ENCODE measurements at regions not wholly inside any gene's neighbourhood (a gene's known extent, or its start where the extent isn't known, plus 50 kb on each side); places are given as distances from the start of the nearest gene placed in this dataset.
"Not testable (repeated sequence)": the region's sequence is repeated elsewhere in the genome, so short reads cannot be mapped to it uniquely, and the experiment has no call there.

GRCh38 chr1:166489356-166489669 is 322.5 kb upstream of the FAM78B start:
- ChIA-PET POLR2A (no interaction called here), CTCF (interaction anchor here (4.7 kb wide), 1 partner anchor 10 kb away, joined by 28 read pairs; no protein-coding TSS in a partner anchor)
- DNase-seq: no peak
- peaks cover 7 to 25% (median 14%) of the 10 kb centered on the region in 4 experiments for H3K4me1 ChIP-seq (ENCODE audit: control extremely low read depth in 1 of 4, control insufficient read depth in 4 of 4, insufficient read depth in 4 of 4, low read length in 3 of 4)
- WGBS (ENCODE audit: insufficient coverage): 33% methylated on average over 1 of the region's 2 CpGs
- peak overlapping the region; percentile 37 to 85 (median 78) for H3K4me3 ChIP-seq (ENCODE audit: control insufficient read depth in 1 of 7, extremely low read depth in 1 of 7, insufficient read depth in 4 of 7, low read depth in 2 of 7, low read length in 6 of 7)
- H3K27me3 ChIP-seq (replicated peaks in 2 of 5; ENCODE audit: control insufficient read depth in 4 of 5, insufficient read depth in 5 of 5, low read length in 4 of 5): no peaks in the 10 kb centered on the region
- H3K9me3 ChIP-seq (ENCODE audit: control extremely low read depth in 1 of 5, control insufficient read depth in 4 of 5, insufficient read depth in 2 of 5, low read depth in 1 of 5, low read length in 4 of 5): no peaks in the 10 kb centered on the region
- no peaks in the 10 kb centered on the region for H3K36me3 ChIP-seq (ENCODE audit: control insufficient read depth in 4 of 4, insufficient read depth in 4 of 4, low read length in 3 of 4)
- peak overlapping the region; percentile 79 to 95 for H3K27ac ChIP-seq (ENCODE audit: insufficient read depth in 1 of 2, low read depth in 1 of 2, low read length in 2 of 2, poor library complexity in 1 of 2, severe bottlenecking in 2 of 2)

DNA sequence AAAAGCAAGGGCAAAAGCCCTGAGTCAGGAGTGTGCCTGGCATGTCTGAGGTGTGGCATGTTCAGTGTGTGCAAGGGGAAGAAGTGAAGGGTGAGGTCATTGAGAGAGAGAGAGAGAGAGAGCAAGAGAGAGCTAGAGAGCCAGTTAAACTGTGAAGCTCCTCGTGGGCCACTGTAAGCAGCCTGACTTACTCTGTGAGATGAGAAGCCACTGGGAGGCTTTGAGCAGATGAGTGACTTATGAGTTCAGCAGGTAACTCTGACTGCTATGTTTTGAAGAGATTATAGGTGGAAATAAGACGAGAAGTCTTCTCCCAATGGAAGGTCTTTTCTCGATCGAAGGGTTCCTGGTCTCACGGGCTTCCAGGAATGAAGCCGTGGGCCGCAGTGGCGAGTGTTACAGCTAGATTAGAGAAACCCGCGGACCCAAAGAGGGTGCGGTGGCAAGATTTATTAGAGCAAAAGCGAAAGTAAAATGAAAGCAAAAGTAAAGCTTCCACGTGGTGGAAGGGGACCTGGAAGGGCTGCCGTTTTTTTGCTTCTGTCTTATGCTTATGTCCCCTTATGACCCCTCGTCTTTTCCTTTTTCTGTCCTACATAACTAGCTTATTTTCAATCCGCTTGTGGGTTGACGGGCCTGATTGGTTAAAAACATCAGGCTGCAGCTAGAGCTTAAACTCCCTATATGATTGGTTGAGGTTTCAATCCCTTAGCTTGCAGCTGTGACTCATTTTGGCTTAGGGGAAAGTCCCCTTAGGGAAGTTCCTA is 323.1 kb upstream of the FAM78B start:
- peak overlapping the region; percentile 79 to 95 for H3K27ac ChIP-seq (ENCODE audit: insufficient read depth in 1 of 2, low read depth in 1 of 2, low read length in 2 of 2, poor library complexity in 1 of 2, severe bottlenecking in 2 of 2)
- CTCF ChIA-PET: interaction anchor here (4.7 kb wide), 1 partner anchor 10 kb away, joined by 28 read pairs; no protein-coding TSS in a partner anchor
- POLR2A ChIA-PET: no interaction called here
- 0% methylated on average over 14 of the region's 17 CpGs for WGBS (ENCODE audit: insufficient coverage)
- H3K36me3 ChIP-seq (ENCODE audit: control insufficient read depth in 4 of 4, insufficient read depth in 4 of 4, low read length in 3 of 4): no peaks in the 10 kb centered on the region
- no peaks in the 10 kb centered on the region for H3K9me3 ChIP-seq (ENCODE audit: control extremely low read depth in 1 of 5, control insufficient read depth in 4 of 5, insufficient read depth in 2 of 5, low read depth in 1 of 5, low read length in 4 of 5)
- peak; percentile 87 to 95 (median 93) for DNase-seq
- H3K4me1 ChIP-seq (ENCODE audit: control extremely low read depth in 1 of 4, control insufficient read depth in 4 of 4, insufficient read depth in 4 of 4, low read length in 3 of 4): peaks cover 7 to 25% (median 14%) of the 10 kb centered on the region in 4 experiments
- no peaks in the 10 kb centered on the region for H3K27me3 ChIP-seq (replicated peaks in 2 of 5; ENCODE audit: control insufficient read depth in 4 of 5, insufficient read depth in 5 of 5, low read length in 4 of 5)
- H3K4me3 ChIP-seq (ENCODE audit: control insufficient read depth in 1 of 7, extremely low read depth in 1 of 7, insufficient read depth in 4 of 7, low read depth in 2 of 7, low read length in 6 of 7): peak overlapping the region; percentile 37 to 85 (median 78)

DNA sequence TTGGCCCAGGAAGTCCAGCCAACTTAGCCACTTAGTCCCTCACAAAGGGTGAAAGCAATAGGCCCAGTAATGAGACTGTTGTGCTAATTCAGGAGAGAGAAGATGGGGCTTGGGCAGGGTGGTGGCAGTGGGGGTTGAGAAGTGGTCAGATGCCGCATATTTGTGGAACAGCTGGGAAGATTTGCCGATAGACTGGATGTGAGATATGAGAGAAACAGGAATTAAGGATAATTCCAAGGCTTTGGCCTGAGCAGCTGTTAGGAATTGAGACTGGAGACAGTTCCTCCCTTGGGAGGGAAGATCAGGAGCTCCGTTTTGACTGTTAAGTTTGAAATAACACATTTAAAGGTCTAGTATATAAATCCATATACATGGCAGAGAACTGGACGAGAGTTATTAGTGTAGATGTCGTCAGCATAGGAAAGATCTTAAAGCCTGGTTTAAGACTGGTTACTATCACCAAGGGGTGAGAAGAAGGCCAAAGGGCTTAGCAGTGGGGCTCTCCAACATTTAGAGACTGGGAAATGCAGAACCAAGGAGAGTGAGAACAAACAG is 323.7 kb upstream of the FAM78B start:
- CTCF ChIA-PET: interaction anchor here (4.7 kb wide), 1 partner anchor 11 kb away, joined by 28 read pairs; no protein-coding TSS in a partner anchor
- 89% methylated on average over 3 of the region's 5 CpGs for WGBS (ENCODE audit: insufficient coverage)
- peaks cover 7 to 25% (median 14%) of the 10 kb centered on the region in 4 experiments for H3K4me1 ChIP-seq (ENCODE audit: control extremely low read depth in 1 of 4, control insufficient read depth in 4 of 4, insufficient read depth in 4 of 4, low read length in 3 of 4)
- no peaks in the 10 kb centered on the region for H3K9me3 ChIP-seq (ENCODE audit: control extremely low read depth in 1 of 5, control insufficient read depth in 4 of 5, insufficient read depth in 2 of 5, low read depth in 1 of 5, low read length in 4 of 5)
- H3K27me3 ChIP-seq (replicated peaks in 2 of 5; ENCODE audit: control insufficient read depth in 4 of 5, insufficient read depth in 5 of 5, low read length in 4 of 5): no peaks in the 10 kb centered on the region
- POLR2A ChIA-PET: no interaction called here
- no peaks in the 10 kb centered on the region for H3K36me3 ChIP-seq (ENCODE audit: control insufficient read depth in 4 of 4, insufficient read depth in 4 of 4, low read length in 3 of 4)
- no peak for DNase-seq
- peak overlapping the region in 5 of 7 experiments; percentile 67 to 85 (median 78) for H3K4me3 ChIP-seq (ENCODE audit: control insufficient read depth in 1 of 7, extremely low read depth in 1 of 7, insufficient read depth in 4 of 7, low read depth in 2 of 7, low read length in 6 of 7)
- peak overlapping the region; percentile 79 to 95 for H3K27ac ChIP-seq (ENCODE audit: insufficient read depth in 1 of 2, low read depth in 1 of 2, low read length in 2 of 2, poor library complexity in 1 of 2, severe bottlenecking in 2 of 2)

GRCh38 chr1:166493765-166494164 is 327.0 kb upstream of the FAM78B start:
- WGBS (ENCODE audit: insufficient coverage): no CpG with 5 or more reads among the region's 2 CpGs
- H3K9me3 ChIP-seq (ENCODE audit: control extremely low read depth in 1 of 5, control insufficient read depth in 4 of 5, insufficient read depth in 2 of 5, low read depth in 1 of 5, low read length in 4 of 5); POLR2A ChIA-PET; H3K36me3 ChIP-seq (ENCODE audit: control insufficient read depth in 4 of 4, insufficient read depth in 4 of 4, low read length in 3 of 4); CTCF ChIA-PET; H3K4me3 ChIP-seq (ENCODE audit: control insufficient read depth in 1 of 7, extremely low read depth in 1 of 7, insufficient read depth in 4 of 7, low read depth in 2 of 7, low read length in 6 of 7); H3K27ac ChIP-seq (ENCODE audit: insufficient read depth in 1 of 2, low read depth in 1 of 2, low read length in 2 of 2, poor library complexity in 1 of 2, severe bottlenecking in 2 of 2); H3K27me3 ChIP-seq (replicated peaks in 2 of 5; ENCODE audit: control insufficient read depth in 4 of 5, insufficient read depth in 5 of 5, low read length in 4 of 5); DNase-seq: not testable (repeated sequence)
- peaks cover 7 to 15% (median 9%) of the 10 kb centered on the region in 4 experiments for H3K4me1 ChIP-seq (ENCODE audit: control extremely low read depth in 1 of 4, control insufficient read depth in 4 of 4, insufficient read depth in 4 of 4, low read length in 3 of 4)

GRCh38 chr1:166507347-166507746 is 331.9 kb upstream of the POGK start:
- H3K4me3 ChIP-seq (ENCODE audit: control insufficient read depth in 1 of 7, extremely low read depth in 1 of 7, insufficient read depth in 4 of 7, low read depth in 2 of 7, low read length in 6 of 7): no peak overlapping the region
- no peak for DNase-seq
- H3K27ac ChIP-seq (ENCODE audit: insufficient read depth in 1 of 2, low read depth in 1 of 2, low read length in 2 of 2, poor library complexity in 1 of 2, severe bottlenecking in 2 of 2): no peak overlapping the region
- H3K27me3 ChIP-seq (replicated peaks in 2 of 5; ENCODE audit: control insufficient read depth in 4 of 5, insufficient read depth in 5 of 5, low read length in 4 of 5): no peaks in the 10 kb centered on the region
- no peaks in the 10 kb centered on the region for H3K4me1 ChIP-seq (ENCODE audit: control extremely low read depth in 1 of 4, control insufficient read depth in 4 of 4, insufficient read depth in 4 of 4, low read length in 3 of 4)
- ChIA-PET CTCF (no interaction called here), POLR2A (no interaction called here)
- H3K36me3 ChIP-seq (ENCODE audit: control insufficient read depth in 4 of 4, insufficient read depth in 4 of 4, low read length in 3 of 4): no peaks in the 10 kb centered on the region
- no peaks in the 10 kb centered on the region for H3K9me3 ChIP-seq (ENCODE audit: control extremely low read depth in 1 of 5, control insufficient read depth in 4 of 5, insufficient read depth in 2 of 5, low read depth in 1 of 5, low read length in 4 of 5)

GRCh38 chr1:166511761-166512160 is 327.5 kb upstream of the POGK start:
- H3K27ac ChIP-seq (ENCODE audit: insufficient read depth in 1 of 2, low read depth in 1 of 2, low read length in 2 of 2, poor library complexity in 1 of 2, severe bottlenecking in 2 of 2): no peak overlapping the region
- H3K9me3 ChIP-seq (ENCODE audit: control extremely low read depth in 1 of 5, control insufficient read depth in 4 of 5, insufficient read depth in 2 of 5, low read depth in 1 of 5, low read length in 4 of 5): peaks cover 0 to 15% (median 2%) of the 10 kb centered on the region in 5 experiments
- no peaks in the 10 kb centered on the region for H3K27me3 ChIP-seq (replicated peaks in 2 of 5; ENCODE audit: control insufficient read depth in 4 of 5, insufficient read depth in 5 of 5, low read length in 4 of 5)
- 100% methylated on average over 1 of the region's 2 CpGs for WGBS (ENCODE audit: insufficient coverage)
- POLR2A ChIA-PET: no interaction called here
- CTCF ChIA-PET: interaction anchor here (0.5 kb wide), 1 partner anchor 240 kb away, joined by 3 read pairs; no protein-coding TSS in a partner anchor
- no peak for DNase-seq
- H3K4me3 ChIP-seq (ENCODE audit: control insufficient read depth in 1 of 7, extremely low read depth in 1 of 7, insufficient read depth in 4 of 7, low read depth in 2 of 7, low read length in 6 of 7): no peak overlapping the region
- H3K36me3 ChIP-seq (ENCODE audit: control insufficient read depth in 4 of 4, insufficient read depth in 4 of 4, low read length in 3 of 4): no peaks in the 10 kb centered on the region
- H3K4me1 ChIP-seq (ENCODE audit: control extremely low read depth in 1 of 4, control insufficient read depth in 4 of 4, insufficient read depth in 4 of 4, low read length in 3 of 4): no peaks in the 10 kb centered on the region

DNA sequence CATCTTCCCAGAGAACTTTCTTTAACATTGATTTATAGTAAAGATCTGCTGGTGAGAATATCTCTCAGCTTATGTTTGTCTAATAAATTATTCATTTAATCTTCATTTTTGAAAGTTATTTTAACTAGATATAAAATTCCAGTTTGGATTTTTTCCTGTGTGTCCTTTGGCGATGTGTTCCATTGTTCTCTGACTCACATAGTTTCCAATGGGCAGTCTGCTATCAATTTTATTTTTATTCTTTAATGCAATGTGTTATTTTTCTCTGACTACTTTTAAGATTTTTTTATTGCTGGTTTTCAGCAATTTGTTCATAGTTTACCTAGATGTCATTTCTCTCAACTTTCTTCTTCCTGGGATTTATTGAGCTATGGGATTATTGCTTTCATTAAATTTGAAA is 325.2 kb upstream of the POGK start:
- Histone ChIP-seq H3K36me3 (ENCODE audit: control insufficient read depth in 4 of 4, insufficient read depth in 4 of 4, low read length in 3 of 4) (no peaks in the 10 kb centered on the region), H3K4me1 (ENCODE audit: control extremely low read depth in 1 of 4, control insufficient read depth in 4 of 4, insufficient read depth in 4 of 4, low read length in 3 of 4) (no peaks in the 10 kb centered on the region), H3K27ac (ENCODE audit: insufficient read depth in 1 of 2, low read depth in 1 of 2, low read length in 2 of 2, poor library complexity in 1 of 2, severe bottlenecking in 2 of 2) (no peak overlapping the region), H3K9me3 (ENCODE audit: control extremely low read depth in 1 of 5, control insufficient read depth in 4 of 5, insufficient read depth in 2 of 5, low read depth in 1 of 5, low read length in 4 of 5) (peaks cover 0 to 15% (median 2%) of the 10 kb centered on the region in 5 experiments), H3K27me3 (replicated peaks in 2 of 5; ENCODE audit: control insufficient read depth in 4 of 5, insufficient read depth in 5 of 5, low read length in 4 of 5) (no peaks in the 10 kb centered on the region), H3K4me3 (ENCODE audit: control insufficient read depth in 1 of 7, extremely low read depth in 1 of 7, insufficient read depth in 4 of 7, low read depth in 2 of 7, low read length in 6 of 7) (no peak overlapping the region)
- peak in 2 of 3 donors; percentile 9 to 31 for DNase-seq
- no CpG with 5 or more reads among the region's 1 CpG for WGBS (ENCODE audit: insufficient coverage)
- ChIA-PET CTCF (no interaction called here), POLR2A (no interaction called here)
